GM10266 (cell line): ENCODE measurements at regions not wholly inside any gene's neighbourhood (a gene's known extent, or its start where the extent isn't known, plus 50 kb on each side); places are given as distances from the start of the nearest gene placed in this dataset.

Source experiments
- DNase-seq: peaks from one replicate; pipeline ENCODE4 v3.0.0; 2012; ENCODE audit errors: extremely low spot score
- CTCF ChIP-seq: IDR thresholded peaks from 2 replicates; pipeline ENCODE4 v1.5.1; 2012; ENCODE audit warnings: mild to moderate bottlenecking, low read depth; ENCODE audit not compliant: control insufficient read depth, insufficient read depth; ENCODE audit errors: missing control alignments

- no peak for DNase-seq
- no peak for TF ChIP-seq CTCF
Observed at GRCh38 chr11:116242006-116242405, 530.8 kb downstream of the BUD13 start.

- no peak for DNase-seq
- no peak for TF ChIP-seq CTCF
Observed at GRCh38 chr11:116240710-116241109, 532.1 kb downstream of the BUD13 start.

- TF ChIP-seq CTCF: no peak
- no peak for DNase-seq
Observed at GRCh38 chr11:116239247-116239646, 533.5 kb downstream of the BUD13 start.

- no peak for DNase-seq
- TF ChIP-seq CTCF: no peak
Observed at GRCh38 chr11:116234989-116235568, 537.7 kb downstream of the BUD13 start.

GRCh38 chr11:116233561-116233960 lies 539.2 kb downstream of the BUD13 start:
- TF ChIP-seq CTCF: no peak
- DNase-seq: no peak

- TF ChIP-seq CTCF: no peak
- DNase-seq: no peak
Observed at GRCh38 chr11:116232364-116232828, 540.4 kb downstream of the BUD13 start.

GRCh38 chr11:116231543-116231942 lies 541.2 kb downstream of the BUD13 start:
- TF ChIP-seq CTCF: no peak
- no peak for DNase-seq
